ENCODE measurements at regions not wholly inside any gene's neighbourhood (a gene's known extent, or its start where the extent isn't known, plus 50 kb on each side); places are given as distances from the start of the nearest gene placed in this dataset.

GRCh38 chr6:105884011-105884410 is 202.1 kb upstream of the PRDM1 start:
- ATAC-seq (ENCODE audit: low FRiP score) (no peak), DNase-seq (ENCODE audit: low spot score) (no peak)
- TF ChIP-seq CTCF (IDR thresholded peaks at IDR 0.05) = no peak

GRCh38 chr6:105882828-105883227 is 203.3 kb upstream of the PRDM1 start:
- no peak for DNase-seq (ENCODE audit: low spot score)
- no peak for ATAC-seq (ENCODE audit: low FRiP score)
- TF ChIP-seq CTCF (IDR thresholded peaks at IDR 0.05) = no peak

- ATAC-seq (ENCODE audit: low FRiP score) (no peak), DNase-seq (ENCODE audit: low spot score) (no peak)
- no peak for TF ChIP-seq CTCF (IDR thresholded peaks at IDR 0.05)
Observed at GRCh38 chr6:105882121-105882803, 203.9 kb upstream of the PRDM1 start.

GRCh38 chr6:105881608-105882007 is 204.5 kb upstream of the PRDM1 start:
- DNase-seq (ENCODE audit: low spot score) (no peak), ATAC-seq (ENCODE audit: low FRiP score) (no peak)
- TF ChIP-seq CTCF (IDR thresholded peaks at IDR 0.05) = no peak

- no peak for TF ChIP-seq CTCF (IDR thresholded peaks at IDR 0.05)
- DNase-seq (ENCODE audit: low spot score) = no peak
- ATAC-seq (ENCODE audit: low FRiP score) = no peak
Observed at GRCh38 chr6:105880030-105880492, 206.1 kb upstream of the PRDM1 start.

GRCh38 chr6:105879146-105879545 is 207.0 kb upstream of the PRDM1 start:
- no peak for TF ChIP-seq CTCF (IDR thresholded peaks at IDR 0.05)
- DNase-seq (ENCODE audit: low spot score) (no peak), ATAC-seq (ENCODE audit: low FRiP score) (no peak)

- TF ChIP-seq CTCF (IDR thresholded peaks at IDR 0.05) = no peak
- ATAC-seq (ENCODE audit: low FRiP score) (no peak), DNase-seq (ENCODE audit: low spot score) (no peak)
Observed at GRCh38 chr6:105875974-105876640, 210.0 kb upstream of the PRDM1 start.

Measured in omental fat pad (tissue), 3 donors.